ENCODE measurements at regions not wholly inside any gene's neighbourhood (a gene's known extent, or its start where the extent isn't known, plus 50 kb on each side); places are given as distances from the start of the nearest gene placed in this dataset.

GRCh38 chr2:238631491-238632180, 204.9 kb downstream of the ASB1 start:
- Histone ChIP-seq H3K27ac (ENCODE audit: low read length) (peak overlapping the region; percentile 37), H3K9me3 (ENCODE audit: control insufficient read depth in 2 of 2, low read length in 2 of 2) (peaks cover 0 to 5% of the 10 kb centered on the region in 2 donors), H3K9ac (ENCODE audit: low read length in 2 of 2) (no peak overlapping the region), H3K27me3 (ENCODE audit: control insufficient read depth in 1 of 2, insufficient read depth in 2 of 2, low read length in 2 of 2) (no peaks in the 10 kb centered on the region), H3K36me3 (ENCODE audit: control insufficient read depth in 2 of 2, insufficient read depth in 2 of 2, low read length in 2 of 2) (no peaks in the 10 kb centered on the region), H3K4me1 (ENCODE audit: control insufficient read depth, insufficient read depth, low read length) (peaks cover 31% of the 10 kb centered on the region), H3K4me3 (ENCODE audit: low read length in 2 of 2) (no peak overlapping the region)

- no peak overlapping the region for H3K9ac ChIP-seq (ENCODE audit: low read length in 2 of 2)
- peaks cover 0 to 1% of the 10 kb centered on the region in 2 donors for H3K9me3 ChIP-seq (ENCODE audit: control insufficient read depth in 2 of 2, low read length in 2 of 2)
- peaks cover 31% of the 10 kb centered on the region for H3K4me1 ChIP-seq (ENCODE audit: control insufficient read depth, insufficient read depth, low read length)
- no peaks in the 10 kb centered on the region for H3K36me3 ChIP-seq (ENCODE audit: control insufficient read depth in 2 of 2, insufficient read depth in 2 of 2, low read length in 2 of 2)
- H3K27me3 ChIP-seq (ENCODE audit: control insufficient read depth in 1 of 2, insufficient read depth in 2 of 2, low read length in 2 of 2) = no peaks in the 10 kb centered on the region
- H3K4me3 ChIP-seq (ENCODE audit: low read length in 2 of 2) = no peak overlapping the region
- H3K27ac ChIP-seq (ENCODE audit: low read length) = peak overlapping the region; percentile 37
These were observed 205.7 kb downstream of the ASB1 start for GRCh38 chr2:238632181-238633060.

- Histone ChIP-seq H3K9ac (ENCODE audit: low read length in 2 of 2) (no peak overlapping the region), H3K4me1 (ENCODE audit: control insufficient read depth, insufficient read depth, low read length) (peaks cover 24% of the 10 kb centered on the region), H3K9me3 (ENCODE audit: control insufficient read depth in 2 of 2, low read length in 2 of 2) (no peaks in the 10 kb centered on the region), H3K36me3 (ENCODE audit: control insufficient read depth in 2 of 2, insufficient read depth in 2 of 2, low read length in 2 of 2) (no peaks in the 10 kb centered on the region), H3K4me3 (ENCODE audit: low read length in 2 of 2) (no peak overlapping the region), H3K27me3 (ENCODE audit: control insufficient read depth in 1 of 2, insufficient read depth in 2 of 2, low read length in 2 of 2) (no peaks in the 10 kb centered on the region), H3K27ac (ENCODE audit: low read length) (no peak overlapping the region)
These were observed 206.9 kb downstream of the ASB1 start for GRCh38 chr2:238633426-238634328.

- Histone ChIP-seq H3K27ac (ENCODE audit: low read length) (peak overlapping the region; percentile 49), H3K27me3 (ENCODE audit: control insufficient read depth in 1 of 2, insufficient read depth in 2 of 2, low read length in 2 of 2) (no peaks in the 10 kb centered on the region), H3K4me1 (ENCODE audit: control insufficient read depth, insufficient read depth, low read length) (peaks cover 18% of the 10 kb centered on the region), H3K36me3 (ENCODE audit: control insufficient read depth in 2 of 2, insufficient read depth in 2 of 2, low read length in 2 of 2) (no peaks in the 10 kb centered on the region), H3K9me3 (ENCODE audit: control insufficient read depth in 2 of 2, low read length in 2 of 2) (no peaks in the 10 kb centered on the region), H3K9ac (ENCODE audit: low read length in 2 of 2) (peak overlapping the region in 1 of 2 donors; percentile 48), H3K4me3 (ENCODE audit: low read length in 2 of 2) (no peak overlapping the region)
These were observed 208.1 kb downstream of the ASB1 start for GRCh38 chr2:238634701-238635357.

- Histone ChIP-seq H3K27ac (ENCODE audit: low read length) (peak overlapping the region; percentile 49), H3K27me3 (ENCODE audit: control insufficient read depth in 1 of 2, insufficient read depth in 2 of 2, low read length in 2 of 2) (no peaks in the 10 kb centered on the region)
These were observed 208.9 kb downstream of the ASB1 start for GRCh38 chr2:238635647-238636051.

GRCh38 chr2:238636269-238637073, 209.7 kb downstream of the ASB1 start:
- Histone ChIP-seq H3K4me3 (ENCODE audit: low read length in 2 of 2) (no peak overlapping the region), H3K9ac (ENCODE audit: low read length in 2 of 2) (peak overlapping the region in 1 of 2 donors; percentile 48), H3K4me1 (ENCODE audit: control insufficient read depth, insufficient read depth, low read length) (peaks cover 16% of the 10 kb centered on the region), H3K9me3 (ENCODE audit: control insufficient read depth in 2 of 2, low read length in 2 of 2) (no peaks in the 10 kb centered on the region), H3K36me3 (ENCODE audit: control insufficient read depth in 2 of 2, insufficient read depth in 2 of 2, low read length in 2 of 2) (no peaks in the 10 kb centered on the region), H3K27me3 (ENCODE audit: control insufficient read depth in 1 of 2, insufficient read depth in 2 of 2, low read length in 2 of 2) (no peaks in the 10 kb centered on the region), H3K27ac (ENCODE audit: low read length) (peak overlapping the region; percentile 49)

More at GRCh38 chr2:238635647-238636051, 208.9 kb downstream of the ASB1 start:
- Histone ChIP-seq H3K4me3 (ENCODE audit: low read length in 2 of 2) (no peak overlapping the region), H3K9ac (ENCODE audit: low read length in 2 of 2) (peak overlapping the region in 1 of 2 donors; percentile 48), H3K4me1 (ENCODE audit: control insufficient read depth, insufficient read depth, low read length) (peaks cover 16% of the 10 kb centered on the region), H3K9me3 (ENCODE audit: control insufficient read depth in 2 of 2, low read length in 2 of 2) (no peaks in the 10 kb centered on the region), H3K36me3 (ENCODE audit: control insufficient read depth in 2 of 2, insufficient read depth in 2 of 2, low read length in 2 of 2) (no peaks in the 10 kb centered on the region)

- H3K4me3 ChIP-seq (ENCODE audit: low read length in 2 of 2) = no peak overlapping the region
- peaks cover 9% of the 10 kb centered on the region for H3K4me1 ChIP-seq (ENCODE audit: control insufficient read depth, insufficient read depth, low read length)
- no peak overlapping the region for H3K27ac ChIP-seq (ENCODE audit: low read length)
These were observed 209.5 kb upstream of the TWIST2 start for GRCh38 chr2:238638100-238638981.

GRCh38 chr2:238638982-238639628, 208.8 kb upstream of the TWIST2 start:
- H3K36me3 ChIP-seq (ENCODE audit: control insufficient read depth in 2 of 2, insufficient read depth in 2 of 2, low read length in 2 of 2) = no peaks in the 10 kb centered on the region
- no peaks in the 10 kb centered on the region for H3K27me3 ChIP-seq (ENCODE audit: control insufficient read depth in 1 of 2, insufficient read depth in 2 of 2, low read length in 2 of 2)
- H3K4me1 ChIP-seq (ENCODE audit: control insufficient read depth, insufficient read depth, low read length) = peaks cover 16% of the 10 kb centered on the region
- no peaks in the 10 kb centered on the region for H3K9me3 ChIP-seq (ENCODE audit: control insufficient read depth in 2 of 2, low read length in 2 of 2)
- H3K27ac ChIP-seq (ENCODE audit: low read length) = no peak overlapping the region
- H3K9ac ChIP-seq (ENCODE audit: low read length in 2 of 2) = no peak overlapping the region
- no peak overlapping the region for H3K4me3 ChIP-seq (ENCODE audit: low read length in 2 of 2)

More at GRCh38 chr2:238638100-238638981, 209.5 kb upstream of the TWIST2 start:
- Histone ChIP-seq H3K36me3 (ENCODE audit: control insufficient read depth in 2 of 2, insufficient read depth in 2 of 2, low read length in 2 of 2) (no peaks in the 10 kb centered on the region), H3K27me3 (ENCODE audit: control insufficient read depth in 1 of 2, insufficient read depth in 2 of 2, low read length in 2 of 2) (no peaks in the 10 kb centered on the region), H3K9ac (ENCODE audit: low read length in 2 of 2) (no peak overlapping the region), H3K9me3 (ENCODE audit: control insufficient read depth in 2 of 2, low read length in 2 of 2) (no peaks in the 10 kb centered on the region)
